ENCODE measurements at regions not wholly inside any gene's neighbourhood (a gene's known extent, or its start where the extent isn't known, plus 50 kb on each side); places are given as distances from the start of the nearest gene placed in this dataset.

- Histone ChIP-seq H3K27ac (no peak overlapping the region), H3K4me1 (no peaks in the 10 kb centered on the region), H3K36me3 (no peaks in the 10 kb centered on the region), H3K4me3 (no peak overlapping the region), H3K9me3 (peaks cover 0 to 2% of the 10 kb centered on the region in 2 donors), H3K27me3 (no peaks in the 10 kb centered on the region)
- TF ChIP-seq, protein P1, sequence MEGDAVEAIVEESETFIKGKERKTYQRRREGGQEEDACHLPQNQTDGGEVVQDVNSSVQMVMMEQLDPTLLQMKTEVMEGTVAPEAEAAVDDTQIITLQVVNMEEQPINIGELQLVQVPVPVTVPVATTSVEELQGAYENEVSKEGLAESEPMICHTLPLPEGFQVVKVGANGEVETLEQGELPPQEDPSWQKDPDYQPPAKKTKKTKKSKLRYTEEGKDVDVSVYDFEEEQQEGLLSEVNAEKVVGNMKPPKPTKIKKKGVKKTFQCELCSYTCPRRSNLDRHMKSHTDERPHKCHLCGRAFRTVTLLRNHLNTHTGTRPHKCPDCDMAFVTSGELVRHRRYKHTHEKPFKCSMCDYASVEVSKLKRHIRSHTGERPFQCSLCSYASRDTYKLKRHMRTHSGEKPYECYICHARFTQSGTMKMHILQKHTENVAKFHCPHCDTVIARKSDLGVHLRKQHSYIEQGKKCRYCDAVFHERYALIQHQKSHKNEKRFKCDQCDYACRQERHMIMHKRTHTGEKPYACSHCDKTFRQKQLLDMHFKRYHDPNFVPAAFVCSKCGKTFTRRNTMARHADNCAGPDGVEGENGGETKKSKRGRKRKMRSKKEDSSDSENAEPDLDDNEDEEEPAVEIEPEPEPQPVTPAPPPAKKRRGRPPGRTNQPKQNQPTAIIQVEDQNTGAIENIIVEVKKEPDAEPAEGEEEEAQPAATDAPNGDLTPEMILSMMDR (IDR thresholded peaks at IDR 0.05), result no peak
- intact Hi-C loops (cut with DNase I), result no loop called here
- ATAC-seq (no peak), DNase-seq (no peak)
Observed at GRCh38 chr9:30482499-30482898, 1901.9 kb upstream of the ACO1 start.

DNA sequence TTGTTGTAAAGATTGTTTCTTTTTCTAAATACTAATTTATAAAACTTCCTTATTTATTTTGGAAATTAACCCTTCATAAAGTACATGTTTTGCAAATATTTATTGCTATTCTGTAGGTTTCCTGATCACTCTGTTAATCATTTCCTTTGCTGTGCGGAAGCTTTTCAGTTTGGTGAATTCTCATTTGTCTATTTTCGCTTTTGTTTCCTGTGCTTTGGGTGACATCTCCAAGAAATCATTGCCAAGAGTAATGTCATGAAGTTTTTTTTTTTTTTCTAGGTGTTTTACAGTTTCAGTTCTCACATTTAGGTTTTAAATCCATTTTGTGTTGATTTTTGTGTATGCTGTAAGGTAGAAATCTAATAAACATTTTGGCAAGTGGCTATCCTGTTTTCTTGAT is 1899.8 kb upstream of the ACO1 start:
- no peaks in the 10 kb centered on the region for H3K27me3 ChIP-seq
- no peak for ATAC-seq
- intact Hi-C loops (cut with DNase I), result no loop called here

GRCh38 chr9:30504502-30504905 is 1879.9 kb upstream of the ACO1 start:
- Histone ChIP-seq H3K4me1 (no peaks in the 10 kb centered on the region), H3K27me3 (no peaks in the 10 kb centered on the region), H3K36me3 (no peaks in the 10 kb centered on the region), H3K4me3 (no peak overlapping the region), H3K9me3 (no peaks in the 10 kb centered on the region), H3K27ac (no peak overlapping the region)
- no peak for DNase-seq
- intact Hi-C loops (cut with DNase I), result no loop called here
- TF ChIP-seq, protein P1 (IDR thresholded peaks at IDR 0.05), result no peak
- ATAC-seq, result no peak

More for the DNA sequence above, 1899.8 kb upstream of the ACO1 start:
- H3K4me1 ChIP-seq, result no peaks in the 10 kb centered on the region
- no peaks in the 10 kb centered on the region for H3K36me3 ChIP-seq
- TF ChIP-seq, protein P1 (IDR thresholded peaks at IDR 0.05), result no peak
- no peak overlapping the region for H3K4me3 ChIP-seq
- DNase-seq, result no peak
- no peak overlapping the region for H3K27ac ChIP-seq
- no peaks in the 10 kb centered on the region for H3K9me3 ChIP-seq

DNA sequence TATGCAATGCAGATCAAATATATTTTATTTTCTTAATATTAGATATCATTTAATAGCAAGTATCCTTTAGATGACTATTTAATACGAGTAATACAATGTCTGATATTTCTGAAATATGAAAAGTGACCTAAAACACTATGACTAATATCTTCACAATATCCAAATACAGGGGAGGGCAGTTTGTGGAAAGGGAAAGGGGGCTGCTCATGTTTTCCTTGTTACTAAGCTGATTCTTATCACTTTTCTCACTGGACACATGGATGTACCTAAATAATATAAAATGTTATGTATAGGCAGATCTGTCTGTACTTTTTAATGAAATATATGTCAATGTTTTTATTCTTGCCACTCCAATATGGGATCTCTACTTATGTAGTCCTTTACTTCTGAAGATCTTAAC is 1879.1 kb upstream of the ACO1 start:
- TF ChIP-seq, protein P1 (IDR thresholded peaks at IDR 0.05), result no peak
- no peak for ATAC-seq
- H3K4me1 ChIP-seq, result no peaks in the 10 kb centered on the region
- no peak overlapping the region for H3K4me3 ChIP-seq
- H3K9me3 ChIP-seq, result no peaks in the 10 kb centered on the region
- H3K27ac ChIP-seq, result no peak overlapping the region
- H3K36me3 ChIP-seq, result no peaks in the 10 kb centered on the region
- intact Hi-C loops (cut with DNase I), result no loop called here
- no peaks in the 10 kb centered on the region for H3K27me3 ChIP-seq
- DNase-seq, result no peak

- Histone ChIP-seq H3K36me3 (no peaks in the 10 kb centered on the region), H3K27me3 (no peaks in the 10 kb centered on the region), H3K4me3 (no peak overlapping the region), H3K9me3 (no peaks in the 10 kb centered on the region), H3K27ac (no peak overlapping the region), H3K4me1 (no peaks in the 10 kb centered on the region)
- ATAC-seq, result no peak
- no peak for DNase-seq
- TF ChIP-seq, protein P1 (IDR thresholded peaks at IDR 0.05), result no peak
- intact Hi-C loops (cut with DNase I), result no loop called here
Observed at GRCh38 chr9:30506749-30507148, 1877.7 kb upstream of the ACO1 start.
